ENCODE measurements at regions not wholly inside any gene's neighbourhood (a gene's known extent, or its start where the extent isn't known, plus 50 kb on each side); places are given as distances from the start of the nearest gene placed in this dataset.

DNA sequence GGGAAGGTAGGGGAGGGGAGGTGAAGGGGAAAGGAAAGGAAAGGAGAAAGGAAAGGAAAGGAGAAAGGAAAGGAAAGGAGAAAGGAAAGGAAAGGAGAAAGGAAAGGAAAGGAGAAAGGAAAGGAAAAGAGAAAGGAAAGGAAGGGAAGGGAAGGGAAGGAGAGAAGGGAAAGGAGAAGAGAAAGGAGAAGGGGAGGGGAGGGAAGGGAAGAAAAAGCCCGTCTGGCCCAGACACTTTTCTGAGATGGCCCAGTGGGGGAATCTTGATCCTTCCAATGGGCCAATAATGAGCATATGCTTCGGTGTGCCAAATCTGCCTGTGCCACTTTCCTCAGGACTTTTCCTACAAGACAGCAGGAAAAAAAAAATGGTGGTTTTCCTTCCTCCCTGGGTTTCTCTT lies 64.5 kb downstream of the CH25H start:
- H3K36me3 ChIP-seq (ENCODE audit: control insufficient read depth, insufficient read depth, low read length): no peaks in the 10 kb centered on the region
- H3K27me3 ChIP-seq (ENCODE audit: control insufficient read depth, insufficient read depth, low read length): no peaks in the 10 kb centered on the region
- FAIRE-seq (no peak), DNase-seq (ENCODE audit: low read depth) (no peak)
- no peak overlapping the region for H3K4me3 ChIP-seq (ENCODE audit: low read depth, low read length)
- TF ChIP-seq, protein P1, sequence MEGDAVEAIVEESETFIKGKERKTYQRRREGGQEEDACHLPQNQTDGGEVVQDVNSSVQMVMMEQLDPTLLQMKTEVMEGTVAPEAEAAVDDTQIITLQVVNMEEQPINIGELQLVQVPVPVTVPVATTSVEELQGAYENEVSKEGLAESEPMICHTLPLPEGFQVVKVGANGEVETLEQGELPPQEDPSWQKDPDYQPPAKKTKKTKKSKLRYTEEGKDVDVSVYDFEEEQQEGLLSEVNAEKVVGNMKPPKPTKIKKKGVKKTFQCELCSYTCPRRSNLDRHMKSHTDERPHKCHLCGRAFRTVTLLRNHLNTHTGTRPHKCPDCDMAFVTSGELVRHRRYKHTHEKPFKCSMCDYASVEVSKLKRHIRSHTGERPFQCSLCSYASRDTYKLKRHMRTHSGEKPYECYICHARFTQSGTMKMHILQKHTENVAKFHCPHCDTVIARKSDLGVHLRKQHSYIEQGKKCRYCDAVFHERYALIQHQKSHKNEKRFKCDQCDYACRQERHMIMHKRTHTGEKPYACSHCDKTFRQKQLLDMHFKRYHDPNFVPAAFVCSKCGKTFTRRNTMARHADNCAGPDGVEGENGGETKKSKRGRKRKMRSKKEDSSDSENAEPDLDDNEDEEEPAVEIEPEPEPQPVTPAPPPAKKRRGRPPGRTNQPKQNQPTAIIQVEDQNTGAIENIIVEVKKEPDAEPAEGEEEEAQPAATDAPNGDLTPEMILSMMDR (IDR thresholded peaks at IDR 0.05; ENCODE audit: insufficient read depth, low read length, severe bottlenecking): no peak

DNA sequence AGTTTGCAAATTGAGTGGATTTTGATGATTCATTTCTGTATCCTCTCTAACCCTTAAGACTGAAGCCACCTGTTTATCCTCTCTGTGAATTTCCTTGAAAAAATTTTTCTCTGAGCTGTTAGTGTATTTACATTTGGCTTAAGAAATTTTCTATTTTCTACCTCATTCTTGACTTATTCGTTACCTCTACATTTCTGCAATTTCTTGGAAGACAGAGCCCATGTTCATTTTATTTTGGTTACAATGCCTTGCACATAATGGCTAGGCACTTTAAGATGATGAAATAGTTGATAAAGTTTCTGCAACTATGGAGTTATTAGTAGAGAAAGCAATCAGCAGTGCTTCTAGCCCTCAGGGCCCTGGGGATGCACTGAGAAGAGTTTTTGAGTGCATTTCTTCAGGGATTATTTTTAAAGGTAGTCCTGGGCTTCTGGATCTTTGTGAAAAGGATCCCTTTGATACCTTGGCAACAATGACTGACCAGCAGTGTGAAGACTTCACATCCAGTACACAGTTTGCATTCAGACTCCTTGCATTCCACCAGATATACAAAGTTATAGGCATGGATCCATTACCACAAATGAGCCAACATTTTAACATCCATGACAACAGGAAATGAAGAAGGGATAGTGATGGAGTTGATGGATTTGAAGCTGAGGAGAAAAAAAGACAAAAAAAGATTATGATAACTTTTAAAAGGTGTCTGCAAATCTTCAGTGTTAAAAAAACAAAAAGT lies 68.2 kb downstream of the CH25H start:
- Histone ChIP-seq H3K4me3 (ENCODE audit: low read depth, low read length) (no peak overlapping the region), H3K27me3 (ENCODE audit: control insufficient read depth, insufficient read depth, low read length) (no peaks in the 10 kb centered on the region), H3K36me3 (ENCODE audit: control insufficient read depth, insufficient read depth, low read length) (no peaks in the 10 kb centered on the region)
- FAIRE-seq: no peak
- TF ChIP-seq, protein P1 (IDR thresholded peaks at IDR 0.05; ENCODE audit: insufficient read depth, low read length, severe bottlenecking): no peak
- no peak for DNase-seq (ENCODE audit: low read depth)

DNA sequence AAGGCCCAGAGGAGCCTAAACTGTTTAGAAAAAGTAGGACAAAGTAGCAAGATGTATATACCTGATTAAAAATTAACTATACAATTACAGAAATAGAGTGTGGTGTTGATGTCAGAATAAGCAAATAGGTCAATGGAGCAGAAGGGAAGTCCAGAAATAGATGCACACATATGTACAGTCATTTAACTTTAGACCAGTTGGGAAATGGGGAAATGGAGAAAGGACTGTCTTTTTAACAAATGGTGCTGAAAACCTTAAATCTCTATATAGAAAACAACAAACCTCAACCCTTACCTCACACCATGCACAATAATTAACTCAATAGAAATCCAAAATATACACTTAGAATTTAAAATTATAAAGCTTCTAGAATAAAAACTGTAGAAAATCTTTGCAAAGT lies 72.2 kb downstream of the CH25H start:
- Histone ChIP-seq H3K4me3 (ENCODE audit: low read depth, low read length) (no peak overlapping the region), H3K36me3 (ENCODE audit: control insufficient read depth, insufficient read depth, low read length) (no peaks in the 10 kb centered on the region), H3K27me3 (ENCODE audit: control insufficient read depth, insufficient read depth, low read length) (no peaks in the 10 kb centered on the region)
- TF ChIP-seq, protein P1 (IDR thresholded peaks at IDR 0.05; ENCODE audit: insufficient read depth, low read length, severe bottlenecking): no peak
- DNase-seq (ENCODE audit: low read depth) (no peak), FAIRE-seq (no peak)

DNA sequence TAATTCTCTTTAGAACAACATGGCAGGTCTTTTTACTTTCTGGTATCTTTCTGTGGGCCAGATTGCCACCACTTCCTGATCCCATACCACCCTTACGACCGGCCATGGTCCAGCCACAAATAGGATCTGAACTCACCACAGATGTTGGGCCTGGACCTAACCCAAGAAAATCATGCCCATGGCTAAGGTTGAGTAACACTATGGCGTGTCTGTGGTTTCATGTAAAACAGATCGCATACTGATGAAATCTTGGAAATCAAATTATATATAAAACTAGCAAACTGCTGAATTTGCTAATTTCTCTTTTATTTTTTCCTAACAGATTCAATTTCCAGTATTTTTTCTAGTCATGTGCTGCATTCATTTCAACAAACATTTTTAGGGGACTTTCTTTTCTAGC lies 77.2 kb downstream of the CH25H start:
- FAIRE-seq: no peak
- peak; percentile 87 for DNase-seq (ENCODE audit: low read depth)
- H3K4me3 ChIP-seq (ENCODE audit: low read depth, low read length): no peak overlapping the region
- H3K36me3 ChIP-seq (ENCODE audit: control insufficient read depth, insufficient read depth, low read length): no peaks in the 10 kb centered on the region
- H3K27me3 ChIP-seq (ENCODE audit: control insufficient read depth, insufficient read depth, low read length): no peaks in the 10 kb centered on the region
- TF ChIP-seq, protein P1 (IDR thresholded peaks at IDR 0.05; ENCODE audit: insufficient read depth, low read length, severe bottlenecking): no peak

DNA sequence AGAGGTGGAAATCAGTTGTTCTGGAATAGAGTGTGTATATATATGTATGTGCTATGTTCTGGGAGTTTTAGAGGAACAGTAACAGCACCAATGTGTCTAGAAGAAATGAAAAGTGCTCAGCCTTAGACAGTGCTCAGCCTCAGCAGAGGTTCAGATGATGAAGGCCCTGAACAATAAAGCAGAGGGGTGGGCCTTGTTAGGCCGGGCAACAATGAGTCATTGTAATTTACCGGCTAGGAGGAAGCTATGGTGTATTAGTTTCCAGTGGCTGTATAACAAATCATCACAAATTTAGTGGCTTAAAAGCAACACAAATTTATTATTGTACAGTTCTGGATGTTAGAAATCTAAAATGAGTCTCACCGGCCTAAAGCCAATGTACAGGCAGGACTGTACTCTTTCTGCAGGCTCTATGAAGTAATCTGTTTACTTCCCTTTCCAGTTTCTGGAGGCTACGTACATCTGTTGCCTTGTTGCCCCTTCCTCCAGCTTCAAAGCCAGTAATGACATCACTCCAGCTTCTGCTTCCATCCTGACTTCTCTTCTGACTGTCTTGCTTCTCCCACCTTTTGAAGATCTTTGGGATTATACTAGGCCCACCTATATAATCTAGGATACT lies 84.6 kb downstream of the CH25H start:
- peak; percentile 57 for DNase-seq (ENCODE audit: low read depth)
- Histone ChIP-seq H3K4me3 (ENCODE audit: low read depth, low read length) (no peak overlapping the region), H3K36me3 (ENCODE audit: control insufficient read depth, insufficient read depth, low read length) (no peaks in the 10 kb centered on the region), H3K27me3 (ENCODE audit: control insufficient read depth, insufficient read depth, low read length) (no peaks in the 10 kb centered on the region)
- TF ChIP-seq, protein P1 (IDR thresholded peaks at IDR 0.05; ENCODE audit: insufficient read depth, low read length, severe bottlenecking): no peak
- no peak for FAIRE-seq

DNA sequence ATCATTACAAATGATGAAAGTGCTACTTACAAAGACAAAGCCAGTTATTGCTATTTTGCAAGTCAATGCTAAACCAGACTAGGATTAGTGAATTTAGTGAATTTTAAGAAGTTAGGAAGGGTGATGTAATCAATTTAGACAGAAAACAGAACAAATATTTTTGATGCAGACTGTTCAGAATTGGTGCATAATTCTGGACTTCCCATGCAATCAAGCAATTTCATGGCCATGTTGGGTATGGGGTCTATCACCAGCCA lies 85.4 kb downstream of the CH25H start:
- DNase-seq (ENCODE audit: low read depth) (no peak), FAIRE-seq (no peak)
- no peaks in the 10 kb centered on the region for H3K36me3 ChIP-seq (ENCODE audit: control insufficient read depth, insufficient read depth, low read length)
- H3K27me3 ChIP-seq (ENCODE audit: control insufficient read depth, insufficient read depth, low read length): no peaks in the 10 kb centered on the region
- H3K4me3 ChIP-seq (ENCODE audit: low read depth, low read length): no peak overlapping the region
- TF ChIP-seq, protein P1 (IDR thresholded peaks at IDR 0.05; ENCODE audit: insufficient read depth, low read length, severe bottlenecking): no peak

All from bronchial epithelial cell (primary cell).